K562 (cell line): ENCODE measurements at regions not wholly inside any gene's neighbourhood (a gene's known extent, or its start where the extent isn't known, plus 50 kb on each side); places are given as distances from the start of the nearest gene placed in this dataset.

ENCODE experiments used
- ADNP ChIP-seq: fragments of 200-800 bp; sonication (Bioruptor generic); IDR thresholded peaks from 2 replicates; pipeline ENCODE4 v1.6.1; 2016; ENCODE audit warnings: missing genetic modification characterization, missing compliant biosample characterization
- MAX ChIP-seq: sonication (generic); formaldehyde crosslinking; IDR thresholded peaks from 2 replicates; pipeline ENCODE4 v1.9.0; 2022; ENCODE audit warnings: mild to moderate bottlenecking, missing genetic modification reagents
- RBM25 ChIP-seq: fragments of 200-400 bp; formaldehyde crosslinking; IDR thresholded peaks from 2 replicates; pipeline ENCODE4 v1.6.1; 2018; ENCODE audit warnings: low read length, low read depth, moderate library complexity; ENCODE audit not compliant: severe bottlenecking
- RERE ChIP-seq: sonication (generic); formaldehyde crosslinking; IDR thresholded peaks from 2 replicates; pipeline ENCODE4 v1.8.0; 2023; ENCODE audit warnings: missing genetic modification reagents, mild to moderate bottlenecking, borderline replicate concordance
- SP1 ChIP-seq: sonication (generic); formaldehyde crosslinking; IDR thresholded peaks from 2 replicates; pipeline ENCODE4 v1.8.1; 2022; ENCODE audit warnings: mild to moderate bottlenecking, missing genetic modification reagents
- TAL1 ChIP-seq: fragments of 450-650 bp; IDR thresholded peaks from 2 replicates; pipeline ENCODE4 v1.6.1; 2016; ENCODE audit warnings: mild to moderate bottlenecking
- ZBTB17 ChIP-seq: fragments of 450-650 bp; formaldehyde crosslinking; IDR thresholded peaks from 2 replicates; pipeline ENCODE4 v1.4.0; 2020; ENCODE audit warnings: mild to moderate bottlenecking
- ZEB2 ChIP-seq: fragments of 450-650 bp; IDR thresholded peaks from 2 replicates; pipeline ENCODE4 v1.6.1; 2016
- ZNF253 ChIP-seq: fragments of 250-450 bp; sonication (Bioruptor Pico); conservative IDR thresholded peaks from 2 replicates; pipeline ENCODE4 v1.6.1; 2021; ENCODE audit warnings: mild to moderate bottlenecking
- TF ChIP-seq, protein P1 (sequence below): sonication (generic); formaldehyde crosslinking; IDR thresholded peaks from 2 replicates; pipeline ENCODE4 v1.8.0; 2022; ENCODE audit warnings: mild to moderate bottlenecking, missing genetic modification reagents
- TF ChIP-seq, protein P2 (sequence below): fragments of 250-450 bp; sonication (Bioruptor Pico); IDR thresholded peaks from 2 replicates; pipeline ENCODE4 v1.4.0; 2020; ENCODE audit warnings: mild to moderate bottlenecking, moderate library complexity, borderline replicate concordance
- TF ChIP-seq, protein P3 (sequence below): fragments of 250-450 bp; sonication (Bioruptor Pico); IDR thresholded peaks from 2 replicates; pipeline ENCODE4 v1.5.0; 2020; ENCODE audit warnings: mild to moderate bottlenecking

DNA sequence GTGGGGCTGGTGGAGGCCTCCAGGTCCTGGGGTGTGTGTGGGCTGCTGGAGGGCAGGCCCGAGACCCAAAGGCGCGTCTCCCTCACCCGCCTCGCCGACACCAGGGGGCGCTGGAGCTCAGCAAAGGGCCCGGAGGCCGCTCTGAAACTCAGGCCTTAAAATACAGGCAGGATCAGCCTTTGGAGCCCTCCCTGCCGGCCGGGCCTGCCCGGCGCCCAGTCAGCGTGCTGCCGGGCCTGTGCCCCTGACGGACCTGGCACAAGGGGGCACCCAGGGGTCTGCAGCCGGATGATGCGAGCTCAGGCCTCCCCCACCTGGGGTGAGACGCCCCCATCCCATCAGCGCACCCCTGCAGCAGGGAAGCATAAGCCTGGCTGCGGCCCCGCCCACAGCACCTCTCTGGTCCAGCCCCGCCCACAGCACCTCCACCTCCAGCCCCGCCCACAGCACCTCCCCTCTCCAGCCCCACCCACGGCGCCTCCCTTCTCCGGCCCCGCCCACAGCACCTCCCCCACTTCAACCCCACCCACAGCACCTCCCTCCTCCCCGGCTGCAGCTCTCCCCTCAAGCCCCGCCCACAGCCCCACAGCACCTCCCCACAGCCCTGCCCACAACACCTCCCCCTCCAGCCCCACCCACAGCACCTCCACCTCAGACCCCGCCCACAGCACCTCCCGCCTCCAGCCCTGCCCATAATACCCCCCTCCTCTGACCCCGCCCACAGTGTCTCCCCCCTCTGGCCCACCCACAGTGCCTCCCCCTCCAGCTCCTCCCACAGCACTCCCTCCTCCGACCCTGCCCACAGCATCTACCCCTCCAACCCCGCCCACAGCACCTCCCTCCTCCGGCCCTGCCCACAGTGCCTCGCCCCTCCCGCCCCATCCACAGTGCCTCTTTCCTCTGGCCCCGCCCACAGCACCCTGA, 92.8 kb upstream of the OTOS start (continued):
- TF ChIP-seq, protein P1, sequence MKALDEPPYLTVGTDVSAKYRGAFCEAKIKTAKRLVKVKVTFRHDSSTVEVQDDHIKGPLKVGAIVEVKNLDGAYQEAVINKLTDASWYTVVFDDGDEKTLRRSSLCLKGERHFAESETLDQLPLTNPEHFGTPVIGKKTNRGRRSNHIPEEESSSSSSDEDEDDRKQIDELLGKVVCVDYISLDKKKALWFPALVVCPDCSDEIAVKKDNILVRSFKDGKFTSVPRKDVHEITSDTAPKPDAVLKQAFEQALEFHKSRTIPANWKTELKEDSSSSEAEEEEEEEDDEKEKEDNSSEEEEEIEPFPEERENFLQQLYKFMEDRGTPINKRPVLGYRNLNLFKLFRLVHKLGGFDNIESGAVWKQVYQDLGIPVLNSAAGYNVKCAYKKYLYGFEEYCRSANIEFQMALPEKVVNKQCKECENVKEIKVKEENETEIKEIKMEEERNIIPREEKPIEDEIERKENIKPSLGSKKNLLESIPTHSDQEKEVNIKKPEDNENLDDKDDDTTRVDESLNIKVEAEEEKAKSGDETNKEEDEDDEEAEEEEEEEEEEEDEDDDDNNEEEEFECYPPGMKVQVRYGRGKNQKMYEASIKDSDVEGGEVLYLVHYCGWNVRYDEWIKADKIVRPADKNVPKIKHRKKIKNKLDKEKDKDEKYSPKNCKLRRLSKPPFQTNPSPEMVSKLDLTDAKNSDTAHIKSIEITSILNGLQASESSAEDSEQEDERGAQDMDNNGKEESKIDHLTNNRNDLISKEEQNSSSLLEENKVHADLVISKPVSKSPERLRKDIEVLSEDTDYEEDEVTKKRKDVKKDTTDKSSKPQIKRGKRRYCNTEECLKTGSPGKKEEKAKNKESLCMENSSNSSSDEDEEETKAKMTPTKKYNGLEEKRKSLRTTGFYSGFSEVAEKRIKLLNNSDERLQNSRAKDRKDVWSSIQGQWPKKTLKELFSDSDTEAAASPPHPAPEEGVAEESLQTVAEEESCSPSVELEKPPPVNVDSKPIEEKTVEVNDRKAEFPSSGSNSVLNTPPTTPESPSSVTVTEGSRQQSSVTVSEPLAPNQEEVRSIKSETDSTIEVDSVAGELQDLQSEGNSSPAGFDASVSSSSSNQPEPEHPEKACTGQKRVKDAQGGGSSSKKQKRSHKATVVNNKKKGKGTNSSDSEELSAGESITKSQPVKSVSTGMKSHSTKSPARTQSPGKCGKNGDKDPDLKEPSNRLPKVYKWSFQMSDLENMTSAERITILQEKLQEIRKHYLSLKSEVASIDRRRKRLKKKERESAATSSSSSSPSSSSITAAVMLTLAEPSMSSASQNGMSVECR (CRISPR knock-in tag): no peak
- TF ChIP-seq MAX (CRISPR knock-in tag): no peak
- TF ChIP-seq ZNF253 (CRISPR knock-in tag): no peak
- TF ChIP-seq TAL1: no peak
- no peak for TF ChIP-seq RBM25
- TF ChIP-seq, protein P2, sequence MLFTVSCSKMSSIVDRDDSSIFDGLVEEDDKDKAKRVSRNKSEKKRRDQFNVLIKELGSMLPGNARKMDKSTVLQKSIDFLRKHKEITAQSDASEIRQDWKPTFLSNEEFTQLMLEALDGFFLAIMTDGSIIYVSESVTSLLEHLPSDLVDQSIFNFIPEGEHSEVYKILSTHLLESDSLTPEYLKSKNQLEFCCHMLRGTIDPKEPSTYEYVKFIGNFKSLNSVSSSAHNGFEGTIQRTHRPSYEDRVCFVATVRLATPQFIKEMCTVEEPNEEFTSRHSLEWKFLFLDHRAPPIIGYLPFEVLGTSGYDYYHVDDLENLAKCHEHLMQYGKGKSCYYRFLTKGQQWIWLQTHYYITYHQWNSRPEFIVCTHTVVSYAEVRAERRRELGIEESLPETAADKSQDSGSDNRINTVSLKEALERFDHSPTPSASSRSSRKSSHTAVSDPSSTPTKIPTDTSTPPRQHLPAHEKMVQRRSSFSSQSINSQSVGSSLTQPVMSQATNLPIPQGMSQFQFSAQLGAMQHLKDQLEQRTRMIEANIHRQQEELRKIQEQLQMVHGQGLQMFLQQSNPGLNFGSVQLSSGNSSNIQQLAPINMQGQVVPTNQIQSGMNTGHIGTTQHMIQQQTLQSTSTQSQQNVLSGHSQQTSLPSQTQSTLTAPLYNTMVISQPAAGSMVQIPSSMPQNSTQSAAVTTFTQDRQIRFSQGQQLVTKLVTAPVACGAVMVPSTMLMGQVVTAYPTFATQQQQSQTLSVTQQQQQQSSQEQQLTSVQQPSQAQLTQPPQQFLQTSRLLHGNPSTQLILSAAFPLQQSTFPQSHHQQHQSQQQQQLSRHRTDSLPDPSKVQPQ (CRISPR knock-in tag): no peak
- TF ChIP-seq ADNP (tag): no peak
- no peak for TF ChIP-seq RERE (CRISPR knock-in tag)
- peak; percentile 72 for TF ChIP-seq SP1 (CRISPR knock-in tag)
- TF ChIP-seq, protein P3, sequence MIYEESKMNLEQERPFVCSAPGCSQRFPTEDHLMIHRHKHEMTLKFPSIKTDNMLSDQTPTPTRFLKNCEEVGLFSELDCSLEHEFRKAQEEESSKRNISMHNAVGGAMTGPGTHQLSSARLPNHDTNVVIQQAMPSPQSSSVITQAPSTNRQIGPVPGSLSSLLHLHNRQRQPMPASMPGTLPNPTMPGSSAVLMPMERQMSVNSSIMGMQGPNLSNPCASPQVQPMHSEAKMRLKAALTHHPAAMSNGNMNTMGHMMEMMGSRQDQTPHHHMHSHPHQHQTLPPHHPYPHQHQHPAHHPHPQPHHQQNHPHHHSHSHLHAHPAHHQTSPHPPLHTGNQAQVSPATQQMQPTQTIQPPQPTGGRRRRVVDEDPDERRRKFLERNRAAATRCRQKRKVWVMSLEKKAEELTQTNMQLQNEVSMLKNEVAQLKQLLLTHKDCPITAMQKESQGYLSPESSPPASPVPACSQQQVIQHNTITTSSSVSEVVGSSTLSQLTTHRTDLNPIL (CRISPR knock-in tag): no peak
- TF ChIP-seq ZBTB17 (CRISPR knock-in tag): no peak
- no peak for TF ChIP-seq ZEB2
